HepG2 (cell line): ENCODE measurements at regions not wholly inside any gene's neighbourhood (a gene's known extent, or its start where the extent isn't known, plus 50 kb on each side); places are given as distances from the start of the nearest gene placed in this dataset.

Source experiments
- ATAC-seq: fragments of 200-7000 bp; cut with Tn5 transposase; 3 replicates; pipeline ENCODE4 v1.9.1; 2020; ENCODE audit warnings: mild to moderate bottlenecking, moderate library complexity
- BruUV-seq: library from RNA; stranded (reverse); fragments of 400-500 nt; replicated peaks from 2 replicates; lab custom pipeline; 2021; lab: Mats Ljungman, UMichigan
- CTCF ChIA-PET: fragments of 300-600 bp; formaldehyde crosslinking; extraction: SDS; loops from one replicate; lab custom pipeline; 2021; ENCODE audit warnings: low total read pairs, inconsistent platforms, low intra/inter-chr PET ratio; lab: Yijun Ruan, JAX
- POLR2A ChIA-PET: fragments of 350-600 bp; sonication (Branson Sonifier 250); formaldehyde crosslinking; loops from one replicate; lab custom pipeline; 2020; ENCODE audit warnings: antibody characterized with exemption, inconsistent platforms; lab: Yijun Ruan, JAX
- DNase-seq: peaks from one replicate; pipeline ENCODE4 v3.0.0-alpha.2; 2015; ENCODE audit warnings: low spot score
- FAIRE-seq: peaks from 3 replicates; lab custom pipeline; 2011; peaks lifted over from hg19 to GRCh38; lab: Jason Lieb, UNC
- H2AFZ ChIP-seq: one replicate; pipeline ENCODE4 v1.6.1; 2011; ENCODE audit warnings: low read length, inconsistent platforms
- H3K27ac ChIP-seq: fragments of 300-600 bp; 3 replicates; pipeline ENCODE4 v1.8.0; 2011; ENCODE audit warnings: mixed run types, mild to moderate bottlenecking, mixed read lengths, low read length, inconsistent platforms; ENCODE audit not compliant: insufficient read depth; ENCODE audit errors: extremely low read length
- H3K27me3 ChIP-seq, 2 experiments: fragments of 200-600 bp in 1 of 2; 2 replicates in 1 of 2; 3 replicates in 1 of 2; pipeline versions ENCODE4 v1.6.0 to v1.8.0; 2011; ENCODE audit warnings: low read length in 2 of 2, mild to moderate bottlenecking in 2 of 2, moderate library complexity in 2 of 2, inconsistent platforms in 1 of 2; ENCODE audit not compliant: insufficient read depth in 2 of 2, control insufficient read depth in 1 of 2
- H3K36me3 ChIP-seq, 2 experiments: fragments of 200-600 bp in 1 of 2; replicated peaks in 1 of 2; 2 replicates in 1 of 2; 3 replicates in 1 of 2; pipeline versions ENCODE4 v1.5.1 to v1.8.0; 2011; ENCODE audit warnings: low read length in 2 of 2, inconsistent platforms in 1 of 2; ENCODE audit not compliant: insufficient read depth in 2 of 2, control insufficient read depth in 1 of 2
- H3K4me1 ChIP-seq: 2 replicates; pipeline ENCODE4 v1.5.1; 2012; ENCODE audit warnings: low read length, inconsistent platforms; ENCODE audit not compliant: insufficient read depth
- H3K4me2 ChIP-seq: 2 replicates; pipeline ENCODE4 v1.6.0; 2011; ENCODE audit warnings: low read depth, low read length, inconsistent platforms
- H3K4me3 ChIP-seq, 3 experiments: fragments of 200-600 bp in 1 of 3; sonication (generic), shearing (Covaris generic) in 1 of 3; replicated peaks in 1 of 3; 2 replicates each; pipeline ENCODE4 v1.5.1; 2011 to 2016; ENCODE audit warnings: low read length in 3 of 3, inconsistent platforms in 2 of 3, low read depth in 2 of 3, mild to moderate bottlenecking in 2 of 3, control low read depth in 1 of 3, mixed read lengths in 1 of 3; ENCODE audit not compliant: insufficient read depth in 1 of 3
- H3K79me2 ChIP-seq: one replicate; pipeline ENCODE4 v1.6.1; 2011; ENCODE audit warnings: low read length, inconsistent platforms; ENCODE audit not compliant: insufficient read depth
- H3K9ac ChIP-seq: 2 replicates; pipeline ENCODE4 v1.6.0; 2011; ENCODE audit warnings: mild to moderate bottlenecking, low read depth, low read length, inconsistent platforms; ENCODE audit not compliant: insufficient read depth
- H3K9me3 ChIP-seq: 2 replicates; pipeline ENCODE4 v1.5.1; 2012; ENCODE audit warnings: mild to moderate bottlenecking, low read length
- H4K20me1 ChIP-seq: 2 replicates; pipeline ENCODE4 v1.6.0; 2011; ENCODE audit warnings: inconsistent platforms, mild to moderate bottlenecking, low read length, moderate library complexity; ENCODE audit not compliant: insufficient read depth
- ATF5 ChIP-seq: sonication (generic); formaldehyde crosslinking; IDR thresholded peaks from 2 replicates; pipeline ENCODE4 v1.4.0; 2020; ENCODE audit warnings: mild to moderate bottlenecking, low read depth, missing genetic modification reagents
- JUND ChIP-seq: sonication (generic); formaldehyde crosslinking; IDR thresholded peaks from 2 replicates; pipeline ENCODE4 v1.8.0; 2022; ENCODE audit warnings: mild to moderate bottlenecking, missing genetic modification reagents
- TAF1 ChIP-seq: sonication (generic); formaldehyde crosslinking; IDR thresholded peaks from 2 replicates; pipeline ENCODE4 v1.4.0; 2020; ENCODE audit warnings: missing genetic modification reagents
- TBX3 ChIP-seq: fragments of 450-650 bp; IDR thresholded peaks from 2 replicates; pipeline ENCODE4 v1.6.1; 2017; ENCODE audit warnings: antibody characterized with exemption, mild to moderate bottlenecking, inconsistent platforms, borderline replicate concordance
- ZNF572 ChIP-seq: sonication (generic); formaldehyde crosslinking; IDR thresholded peaks from 2 replicates; pipeline ENCODE4 v1.5.1; 2020; ENCODE audit warnings: mild to moderate bottlenecking, missing genetic modification reagents
- ZNF691 ChIP-seq: sonication (generic); formaldehyde crosslinking; IDR thresholded peaks from 2 replicates; pipeline ENCODE4 v1.4.0; 2020; ENCODE audit warnings: missing genetic modification reagents, low read depth, mild to moderate bottlenecking, borderline replicate concordance
- ZNF841 ChIP-seq: sonication (generic); formaldehyde crosslinking; IDR thresholded peaks from 2 replicates; pipeline ENCODE4 v1.8.1; 2023; ENCODE audit warnings: missing genetic modification reagents, borderline replicate concordance
- WGBS: methylation state at CpG from one replicate; pipeline ENCODE4 v1.1.6; 2017; ENCODE audit warnings: low lambda C conversion rate; 5-methylcytosine and 5-hydroxymethylcytosine counted together
- in situ Hi-C: cut with HindIII; loops from 2 replicates; pipeline ENCODE4 v1.10.0; 2017; ENCODE audit warnings: low pct_unique_long_range_greater_than_20kb; ENCODE audit not compliant: extremely low pct_ligation_motif_present
- intact Hi-C: fragments of 100-400 bp; cut with micrococcal nuclease; formaldehyde crosslinking; loops from one replicate; pipeline ENCODE4 v1.10.0; 2022; ENCODE audit not compliant: unreplicated experiment

GRCh38 chr5:110879675-110880074, 140.9 kb downstream of the SLC25A46 start:
- H3K4me2 ChIP-seq, result no peak overlapping the region
- H3K79me2 ChIP-seq, result no peaks in the 10 kb centered on the region
- no peak overlapping the region for H3K27ac ChIP-seq
- in situ Hi-C loops (no loop called here), intact Hi-C loops (no loop called here)
- DNase-seq (no peak), FAIRE-seq (no peak), ATAC-seq (no peak)
- no peaks in the 10 kb centered on the region for H3K27me3 ChIP-seq
- WGBS, result 18% methylated on average over 4 of the region's 4 CpGs
- H3K4me3 ChIP-seq, result no peak overlapping the region
- TF ChIP-seq TAF1 (no peak), ZNF841 (CRISPR knock-in tag) (no peak), ATF5 (CRISPR knock-in tag) (no peak), TBX3 (no peak), JUND (CRISPR knock-in tag) (no peak), ZNF572 (CRISPR knock-in tag) (no peak)
- ChIA-PET CTCF (no interaction called here), POLR2A (no interaction called here)
- H2AFZ ChIP-seq, result no peak overlapping the region
- H3K9me3 ChIP-seq, result no peaks in the 10 kb centered on the region
- no TSS peak for BruUV-seq
- no peaks in the 10 kb centered on the region for H3K4me1 ChIP-seq
- H4K20me1 ChIP-seq, result no peaks in the 10 kb centered on the region
- H3K9ac ChIP-seq, result no peak overlapping the region
- H3K36me3 ChIP-seq, result no peaks in the 10 kb centered on the region

- in situ Hi-C loops (no loop called here), intact Hi-C loops (no loop called here)
- no peak overlapping the region for H3K4me3 ChIP-seq
- no peaks in the 10 kb centered on the region for H3K36me3 ChIP-seq
- DNase-seq (no peak), ATAC-seq (no peak), FAIRE-seq (no peak)
- 60% methylated on average over 2 of the region's 2 CpGs for WGBS
- no TSS peak for BruUV-seq
- H3K4me2 ChIP-seq, result no peak overlapping the region
- no peaks in the 10 kb centered on the region for H3K9me3 ChIP-seq
- TF ChIP-seq ZNF691 (CRISPR knock-in tag), result no peak
- no peak overlapping the region for H3K27ac ChIP-seq
- CTCF ChIA-PET, result no interaction called here
- H3K79me2 ChIP-seq, result no peaks in the 10 kb centered on the region
- no peaks in the 10 kb centered on the region for H3K27me3 ChIP-seq
- POLR2A ChIA-PET, result no interaction called here
- no peaks in the 10 kb centered on the region for H3K4me1 ChIP-seq
- H4K20me1 ChIP-seq, result no peaks in the 10 kb centered on the region
- no peak overlapping the region for H2AFZ ChIP-seq
- no peak overlapping the region for H3K9ac ChIP-seq
Measured at GRCh38 chr5:110880413-110880812, 141.6 kb downstream of the SLC25A46 start.
